Sigmoid colon (tissue), 6 donors: ENCODE measurements at regions not wholly inside any gene's neighbourhood (a gene's known extent, or its start where the extent isn't known, plus 50 kb on each side); places are given as distances from the start of the nearest gene placed in this dataset.

Experiments
- DNase-seq: peaks from one replicate; pipeline ENCODE4 v3.0.0-alpha.2; 2019
- H3K27ac ChIP-seq, 4 donors: fragments of 200-600 bp; sonication (generic); one replicate each; pipeline ENCODE4 v1.5.1; 2016 to 2019; ENCODE audit warnings: mild to moderate bottlenecking in 1 of 4
- H3K27me3 ChIP-seq, 3 donors: fragments of 200-600 bp; sonication (generic); one replicate each; pipeline ENCODE4 v1.5.1; 2019; ENCODE audit warnings: mild to moderate bottlenecking in 1 of 3
- H3K36me3 ChIP-seq, 4 donors: fragments of 200-600 bp; sonication (generic); one replicate each; pipeline ENCODE4 v1.5.1; 2016 to 2019
- H3K4me1 ChIP-seq, 4 donors: fragments of 200-600 bp; sonication (generic); one replicate each; pipeline ENCODE4 v1.5.1; 2017 to 2019
- H3K4me3 ChIP-seq, 4 donors: fragments of 200-600 bp; sonication (generic); one replicate each; pipeline ENCODE4 v1.5.1; 2017 to 2019; ENCODE audit warnings: mild to moderate bottlenecking in 2 of 4, moderate library complexity in 1 of 4
- H3K9me3 ChIP-seq, 4 donors: fragments of 200-600 bp in 3 of 4; sonication (generic) in 3 of 4; one replicate each; pipeline versions ENCODE4 v1.5.1 to v1.6.1; 2013 to 2019
- EP300 ChIP-seq, 4 donors: sonication (generic); formaldehyde crosslinking; IDR thresholded peaks; one replicate each; pipeline ENCODE4 v1.6.1; 2017; ENCODE audit warnings: antibody characterized with exemption in 4 of 4
- POLR2A ChIP-seq, 2 donors: fragments of 450-650 bp; IDR thresholded peaks; one replicate each; pipeline ENCODE4 v1.6.1; 2016; ENCODE audit warnings: antibody characterized with exemption in 2 of 2, mild to moderate bottlenecking in 2 of 2, moderate library complexity in 2 of 2
- POLR2AphosphoS5 ChIP-seq, 4 donors: sonication (generic); formaldehyde crosslinking; IDR thresholded peaks; one replicate each; pipeline ENCODE4 v1.6.1; 2017; ENCODE audit warnings: antibody characterized with exemption in 4 of 4
- WGBS, 2 donors: extraction: QIAGEN DNeasy Blood & Tissue Kit; methylation state at CpG; one replicate each; pipeline ENCODE4 v1.1.7; 2013; 5-methylcytosine and 5-hydroxymethylcytosine counted together
- intact Hi-C: fragments of 100-400 bp; cut with DNase I; formaldehyde crosslinking; loops from one replicate; pipeline ENCODE4 v1.15.1; 2023
- TF ChIP-seq, protein P1 (sequence below), 4 experiments: fragments of 450-650 bp in 3 of 4; fragments of 200-600 bp in 1 of 4; IDR thresholded peaks; one replicate each; pipeline ENCODE4 v1.5.1; 2016 to 2019; ENCODE audit warnings: antibody characterized with exemption in 4 of 4, mild to moderate bottlenecking in 3 of 4, moderate library complexity in 2 of 4
- donor health status: healthy with polysubstance abuse.
- donor health status: healthy.

DNA sequence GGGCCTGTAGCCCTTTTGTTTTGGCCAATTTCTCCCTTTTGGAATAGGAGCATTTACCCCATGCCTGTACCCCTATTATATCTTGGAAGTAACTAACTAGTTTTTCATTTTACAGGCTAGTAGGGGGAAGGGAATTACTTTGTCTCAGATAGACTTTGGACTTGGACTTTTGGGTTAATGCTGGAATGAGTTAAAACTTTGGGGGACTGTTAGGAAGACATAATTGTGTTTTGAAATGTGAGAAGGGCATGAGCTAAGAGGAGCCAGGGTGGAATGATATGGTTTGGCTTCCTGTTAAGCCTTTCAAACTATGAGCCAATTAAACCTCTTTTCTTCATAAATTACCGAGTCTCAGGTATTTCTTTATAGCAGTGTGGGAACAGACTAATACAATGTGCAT, 168.1 kb downstream of the FGF1 start:
- Histone ChIP-seq H3K36me3 (no peaks in the 10 kb centered on the region), H3K4me3 (no peak overlapping the region), H3K9me3 (peaks cover 0 to 2% (median 0%) of the 10 kb centered on the region in 4 donors), H3K4me1 (no peaks in the 10 kb centered on the region), H3K27me3 (no peaks in the 10 kb centered on the region), H3K27ac (no peak overlapping the region)
- no peak for TF ChIP-seq POLR2A (IDR thresholded peaks at IDR 0.05)
- TF ChIP-seq, protein P1, sequence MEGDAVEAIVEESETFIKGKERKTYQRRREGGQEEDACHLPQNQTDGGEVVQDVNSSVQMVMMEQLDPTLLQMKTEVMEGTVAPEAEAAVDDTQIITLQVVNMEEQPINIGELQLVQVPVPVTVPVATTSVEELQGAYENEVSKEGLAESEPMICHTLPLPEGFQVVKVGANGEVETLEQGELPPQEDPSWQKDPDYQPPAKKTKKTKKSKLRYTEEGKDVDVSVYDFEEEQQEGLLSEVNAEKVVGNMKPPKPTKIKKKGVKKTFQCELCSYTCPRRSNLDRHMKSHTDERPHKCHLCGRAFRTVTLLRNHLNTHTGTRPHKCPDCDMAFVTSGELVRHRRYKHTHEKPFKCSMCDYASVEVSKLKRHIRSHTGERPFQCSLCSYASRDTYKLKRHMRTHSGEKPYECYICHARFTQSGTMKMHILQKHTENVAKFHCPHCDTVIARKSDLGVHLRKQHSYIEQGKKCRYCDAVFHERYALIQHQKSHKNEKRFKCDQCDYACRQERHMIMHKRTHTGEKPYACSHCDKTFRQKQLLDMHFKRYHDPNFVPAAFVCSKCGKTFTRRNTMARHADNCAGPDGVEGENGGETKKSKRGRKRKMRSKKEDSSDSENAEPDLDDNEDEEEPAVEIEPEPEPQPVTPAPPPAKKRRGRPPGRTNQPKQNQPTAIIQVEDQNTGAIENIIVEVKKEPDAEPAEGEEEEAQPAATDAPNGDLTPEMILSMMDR (IDR thresholded peaks at IDR 0.05), result no peak
- no peak for TF ChIP-seq EP300 (IDR thresholded peaks at IDR 0.05)
- TF ChIP-seq POLR2AphosphoS5 (IDR thresholded peaks at IDR 0.05), result no peak
- WGBS, 2 donors, result 75 to 79% methylated on average over 1 of the region's 1 CpG
- intact Hi-C loops, result no loop called here
- no peak for DNase-seq

DNA sequence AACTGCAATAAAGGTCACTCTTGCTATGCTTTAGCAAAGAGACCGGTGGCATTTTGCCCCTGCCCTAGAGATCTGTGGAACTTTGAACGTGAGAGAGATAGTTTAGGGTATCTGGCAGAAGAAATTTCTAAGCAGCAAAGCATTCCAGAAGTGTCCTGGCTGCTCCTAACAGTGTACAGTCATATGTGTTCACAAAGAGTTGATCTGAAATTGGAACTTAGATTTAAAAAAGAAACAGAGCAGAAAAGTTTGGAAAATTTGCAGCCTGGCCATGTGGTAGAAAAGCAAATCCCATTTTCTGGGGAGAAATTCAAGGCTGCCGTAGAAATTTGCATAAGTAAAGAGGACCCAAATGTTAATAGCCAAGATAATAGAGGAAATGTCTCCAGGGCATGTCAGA, 169.2 kb downstream of the FGF1 start:
- Histone ChIP-seq H3K9me3 (peaks cover 0 to 2% (median 0%) of the 10 kb centered on the region in 4 donors), H3K27ac (no peak overlapping the region), H3K4me1 (no peaks in the 10 kb centered on the region), H3K36me3 (no peaks in the 10 kb centered on the region), H3K27me3 (no peaks in the 10 kb centered on the region), H3K4me3 (no peak overlapping the region)
- TF ChIP-seq POLR2AphosphoS5 (IDR thresholded peaks at IDR 0.05) (no peak), POLR2A (IDR thresholded peaks at IDR 0.05) (no peak), EP300 (IDR thresholded peaks at IDR 0.05) (no peak)
- TF ChIP-seq, protein P1 (IDR thresholded peaks at IDR 0.05), result no peak
- WGBS, 2 donors, result 94 to 97% methylated on average over 3 of the region's 3 CpGs
- no peak for DNase-seq
- intact Hi-C loops, result no loop called here

DNA sequence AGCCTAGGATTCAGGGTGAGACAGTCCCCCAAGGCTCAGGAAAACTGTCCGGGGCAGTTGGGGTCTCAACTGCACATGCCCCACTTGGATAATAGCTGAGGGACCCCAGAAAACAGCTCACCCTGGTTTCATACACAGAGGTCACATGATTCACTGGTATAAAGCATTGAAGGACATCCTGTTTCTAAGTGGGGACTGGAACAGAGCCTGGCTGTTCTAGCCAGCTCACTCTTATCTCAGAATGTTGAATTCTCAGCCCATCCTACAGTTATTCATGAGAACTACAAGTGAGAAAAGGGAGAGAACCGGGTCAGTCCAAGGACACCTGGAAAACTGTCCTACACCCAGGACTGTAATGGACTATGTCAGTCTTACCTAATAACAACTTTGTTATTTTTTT, 170.9 kb downstream of the FGF1 start:
- Histone ChIP-seq H3K27ac (no peak overlapping the region), H3K27me3 (no peaks in the 10 kb centered on the region), H3K4me1 (no peaks in the 10 kb centered on the region), H3K4me3 (no peak overlapping the region), H3K36me3 (no peaks in the 10 kb centered on the region), H3K9me3 (peaks cover 0 to 2% (median 0%) of the 10 kb centered on the region in 4 donors)
- DNase-seq, result no peak
- intact Hi-C loops, result no loop called here
- 90 to 92% methylated on average over 2 of the region's 2 CpGs for WGBS, 2 donors
- TF ChIP-seq POLR2AphosphoS5 (IDR thresholded peaks at IDR 0.05) (no peak), EP300 (IDR thresholded peaks at IDR 0.05) (no peak), POLR2A (IDR thresholded peaks at IDR 0.05) (no peak)
- TF ChIP-seq, protein P1 (IDR thresholded peaks at IDR 0.05), result no peak

DNA sequence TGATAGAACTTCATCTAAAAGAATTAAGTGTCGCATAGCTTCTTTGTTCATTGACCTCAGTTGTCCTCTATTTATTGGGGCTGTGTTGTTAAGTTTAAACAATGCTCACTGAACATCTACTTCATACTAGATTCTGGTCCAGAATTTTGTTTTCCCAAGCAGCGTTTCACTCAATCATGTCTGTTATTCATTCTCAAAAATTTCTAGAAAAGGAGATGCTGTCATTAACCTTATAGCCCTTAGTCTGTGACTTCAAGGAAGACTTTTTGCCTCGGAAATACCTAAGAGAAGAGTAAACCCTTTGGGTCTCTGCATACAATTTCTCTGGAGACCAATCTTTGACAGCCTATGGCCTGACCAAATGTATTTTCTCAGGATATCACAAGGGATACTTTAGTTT, 171.7 kb downstream of the FGF1 start:
- no peak overlapping the region for H3K27ac ChIP-seq
- H3K9me3 ChIP-seq, result no peaks in the 10 kb centered on the region
- H3K27me3 ChIP-seq, result no peaks in the 10 kb centered on the region
- no peaks in the 10 kb centered on the region for H3K36me3 ChIP-seq
- H3K4me1 ChIP-seq, result no peaks in the 10 kb centered on the region
- intact Hi-C loops, result no loop called here
- TF ChIP-seq POLR2A (IDR thresholded peaks at IDR 0.05) (no peak), POLR2AphosphoS5 (IDR thresholded peaks at IDR 0.05) (no peak), EP300 (IDR thresholded peaks at IDR 0.05) (no peak)
- TF ChIP-seq, protein P1 (IDR thresholded peaks at IDR 0.05), result no peak
- 85 to 90% methylated on average over 3 of the region's 3 CpGs for WGBS, 2 donors
- DNase-seq, result no peak
- no peak overlapping the region for H3K4me3 ChIP-seq
